ENCODE measurements at regions not wholly inside any gene's neighbourhood (a gene's known extent, or its start where the extent isn't known, plus 50 kb on each side); places are given as distances from the start of the nearest gene placed in this dataset.

DNA sequence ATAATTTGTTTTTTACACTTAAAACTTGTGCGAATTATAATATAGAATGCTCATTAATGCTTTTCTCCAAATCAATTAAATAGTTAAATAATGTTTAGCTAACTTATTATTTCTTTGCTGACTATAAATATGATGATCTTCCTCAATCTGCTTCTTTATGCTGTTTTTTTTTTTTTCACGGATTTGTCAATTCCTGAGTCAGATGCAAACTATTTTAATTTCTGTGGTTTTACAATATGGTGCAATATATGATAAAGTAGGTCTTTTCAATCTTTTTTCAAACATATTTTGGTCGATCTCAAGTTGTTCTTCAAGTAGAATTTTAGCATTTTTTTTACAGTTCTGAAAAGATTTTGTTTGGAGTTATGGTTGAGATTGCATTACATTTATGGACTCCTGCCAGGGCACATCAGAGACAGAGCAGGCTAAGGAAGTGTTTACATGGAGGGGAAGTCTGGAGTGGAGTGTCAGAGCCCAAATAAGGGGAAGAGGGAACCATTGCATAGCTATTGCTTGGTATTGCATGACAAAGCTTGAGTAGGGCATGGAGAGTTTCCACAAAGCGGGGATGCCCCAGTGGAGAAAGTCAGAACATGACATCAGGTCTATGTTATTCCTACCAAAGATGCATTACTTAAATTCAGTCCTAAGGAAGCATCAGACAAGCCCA, 204.4 kb downstream of the OTUD1 start:
- no peak for TF ChIP-seq CTCF (IDR thresholded peaks at IDR 0.05)
- no peak for TF ChIP-seq REST (IDR thresholded peaks at IDR 0.05; ENCODE audit: insufficient read depth in 1 of 2, low read depth in 2 of 2, low read length in 1 of 2)
- TF ChIP-seq POLR2AphosphoS5 (IDR thresholded peaks at IDR 0.05; ENCODE audit: low read depth, low read length): no peak
